SHP77 (cell line): ENCODE measurements at regions not wholly inside any gene's neighbourhood (a gene's known extent, or its start where the extent isn't known, plus 50 kb on each side); places are given as distances from the start of the nearest gene placed in this dataset.

Experiments used
- DNase-seq, 2 experiments: peaks; one replicate each; lab custom pipeline; 2025; lab: John Stamatoyannopoulos, UW

GRCh38 chr4:120299631-120300030 lies 233.0 kb upstream of the MAD2L1 start:
- DNase-seq = peak; percentile 20 to 55

- DNase-seq = no peak
Measured at GRCh38 chr4:120293341-120293740, 226.7 kb upstream of the MAD2L1 start.

GRCh38 chr4:120291541-120291940 lies 224.9 kb upstream of the MAD2L1 start:
- DNase-seq = no peak

GRCh38 chr4:120290553-120290952 lies 223.9 kb upstream of the MAD2L1 start:
- no peak for DNase-seq

- no peak for DNase-seq
Measured at GRCh38 chr4:120286813-120287212, 220.2 kb upstream of the MAD2L1 start.

GRCh38 chr4:120281581-120281980 lies 214.9 kb upstream of the MAD2L1 start:
- no peak for DNase-seq

GRCh38 chr4:120277391-120277790 lies 210.7 kb upstream of the MAD2L1 start:
- no peak for DNase-seq

GRCh38 chr4:120266602-120267001 lies 200.0 kb upstream of the MAD2L1 start:
- DNase-seq = no peak

- DNase-seq = no peak
Measured at GRCh38 chr4:120263618-120264017, 197.0 kb upstream of the MAD2L1 start.

GRCh38 chr4:120261117-120261516 lies 194.5 kb upstream of the MAD2L1 start:
- no peak for DNase-seq

- peak; percentile 15 to 48 for DNase-seq
Measured at GRCh38 chr4:120256112-120256775, 189.6 kb upstream of the MAD2L1 start.

GRCh38 chr4:120238277-120238973 lies 171.8 kb upstream of the MAD2L1 start:
- no peak for DNase-seq

GRCh38 chr4:120236873-120237272 lies 170.2 kb upstream of the MAD2L1 start:
- no peak for DNase-seq

GRCh38 chr4:120232050-120232449 lies 165.4 kb upstream of the MAD2L1 start:
- no peak for DNase-seq

- DNase-seq = no peak
Measured at GRCh38 chr4:120228086-120228485, 161.4 kb upstream of the MAD2L1 start.

GRCh38 chr4:120227554-120227953 lies 160.9 kb upstream of the MAD2L1 start:
- no peak for DNase-seq

- no peak for DNase-seq
Measured at GRCh38 chr4:120225527-120225926, 158.9 kb upstream of the MAD2L1 start.

- DNase-seq = no peak
Measured at GRCh38 chr4:120218981-120219380, 152.3 kb upstream of the MAD2L1 start.

- DNase-seq = no peak
Measured at GRCh38 chr4:120215350-120215749, 148.7 kb upstream of the MAD2L1 start.

GRCh38 chr4:120211408-120212015 lies 144.9 kb upstream of the MAD2L1 start:
- no peak for DNase-seq

- DNase-seq = no peak
Measured at GRCh38 chr4:120209706-120210105, 143.1 kb upstream of the MAD2L1 start.

GRCh38 chr4:120207021-120207420 lies 140.4 kb upstream of the MAD2L1 start:
- DNase-seq = no peak

- DNase-seq = no peak
Measured at GRCh38 chr4:120202222-120202621, 135.6 kb upstream of the MAD2L1 start.
